ENCODE measurements at regions not wholly inside any gene's neighbourhood (a gene's known extent, or its start where the extent isn't known, plus 50 kb on each side); places are given as distances from the start of the nearest gene placed in this dataset.

- in situ Hi-C loops (cut with HindIII; ENCODE audit: low pct_unique_long_range_greater_than_20kb, low sequenced_read_pairs), result no loop called here
- DNase-seq (ENCODE audit: low read depth), result no peak
These were observed 94.4 kb upstream of the BCOR start for GRCh38 chrX:40192196-40192595.

- in situ Hi-C loops (cut with HindIII; ENCODE audit: low pct_unique_long_range_greater_than_20kb, low sequenced_read_pairs), result no loop called here
- no peak for DNase-seq (ENCODE audit: low read depth)
These were observed 91.9 kb upstream of the BCOR start for GRCh38 chrX:40189637-40190036.

- peak; percentile 23 for DNase-seq (ENCODE audit: low read depth)
- in situ Hi-C loops (cut with HindIII; ENCODE audit: low pct_unique_long_range_greater_than_20kb, low sequenced_read_pairs), result no loop called here
These were observed 91.0 kb upstream of the BCOR start for GRCh38 chrX:40188573-40189417.

GRCh38 chrX:40184968-40185367 is 87.2 kb upstream of the BCOR start:
- in situ Hi-C loops (cut with HindIII; ENCODE audit: low pct_unique_long_range_greater_than_20kb, low sequenced_read_pairs), result no loop called here

GRCh38 chrX:40182615-40183014 is 84.9 kb upstream of the BCOR start:
- in situ Hi-C loops (cut with HindIII; ENCODE audit: low pct_unique_long_range_greater_than_20kb, low sequenced_read_pairs), result no loop called here

More at GRCh38 chrX:40184968-40185367, 87.2 kb upstream of the BCOR start:
- DNase-seq (ENCODE audit: low read depth), result no peak

GRCh38 chrX:40182095-40182494 is 84.3 kb upstream of the BCOR start:
- in situ Hi-C loops (cut with HindIII; ENCODE audit: low pct_unique_long_range_greater_than_20kb, low sequenced_read_pairs), result no loop called here
- no peak for DNase-seq (ENCODE audit: low read depth)

More at GRCh38 chrX:40182615-40183014, 84.9 kb upstream of the BCOR start:
- DNase-seq (ENCODE audit: low read depth), result no peak

GRCh38 chrX:40179283-40179682 is 81.5 kb upstream of the BCOR start:
- DNase-seq (ENCODE audit: low read depth), result no peak
- in situ Hi-C loops (cut with HindIII; ENCODE audit: low pct_unique_long_range_greater_than_20kb, low sequenced_read_pairs), result no loop called here

GRCh38 chrX:40177942-40178715 is 80.4 kb upstream of the BCOR start:
- in situ Hi-C loops (cut with HindIII; ENCODE audit: low pct_unique_long_range_greater_than_20kb, low sequenced_read_pairs), result no loop called here
- DNase-seq (ENCODE audit: low read depth), result no peak

GRCh38 chrX:40177489-40177888 is 79.7 kb upstream of the BCOR start:
- DNase-seq (ENCODE audit: low read depth), result no peak
- in situ Hi-C loops (cut with HindIII; ENCODE audit: low pct_unique_long_range_greater_than_20kb, low sequenced_read_pairs), result no loop called here

GRCh38 chrX:40177117-40177430 is 79.3 kb upstream of the BCOR start:
- in situ Hi-C loops (cut with HindIII; ENCODE audit: low pct_unique_long_range_greater_than_20kb, low sequenced_read_pairs), result no loop called here
- DNase-seq (ENCODE audit: low read depth), result no peak

- in situ Hi-C loops (cut with HindIII; ENCODE audit: low pct_unique_long_range_greater_than_20kb, low sequenced_read_pairs), result no loop called here
- DNase-seq (ENCODE audit: low read depth), result peak; percentile 33
These were observed 78.8 kb upstream of the BCOR start for GRCh38 chrX:40176351-40177116.

- in situ Hi-C loops (cut with HindIII; ENCODE audit: low pct_unique_long_range_greater_than_20kb, low sequenced_read_pairs), result no loop called here
- DNase-seq (ENCODE audit: low read depth), result peak; percentile 73
These were observed 78.0 kb upstream of the BCOR start for GRCh38 chrX:40175511-40176350.

- in situ Hi-C loops (cut with HindIII; ENCODE audit: low pct_unique_long_range_greater_than_20kb, low sequenced_read_pairs), result no loop called here
These were observed 77.2 kb upstream of the BCOR start for GRCh38 chrX:40174854-40175510.

GRCh38 chrX:40174001-40174853 is 76.5 kb upstream of the BCOR start:
- in situ Hi-C loops (cut with HindIII; ENCODE audit: low pct_unique_long_range_greater_than_20kb, low sequenced_read_pairs), result no loop called here
- no peak for DNase-seq (ENCODE audit: low read depth)

More at GRCh38 chrX:40174854-40175510, 77.2 kb upstream of the BCOR start:
- no peak for DNase-seq (ENCODE audit: low read depth)

- in situ Hi-C loops (cut with HindIII; ENCODE audit: low pct_unique_long_range_greater_than_20kb, low sequenced_read_pairs), result no loop called here
- no peak for DNase-seq (ENCODE audit: low read depth)
These were observed 75.6 kb upstream of the BCOR start for GRCh38 chrX:40173143-40174000.
